OCI-LY7 (cell line): ENCODE measurements at regions not wholly inside any gene's neighbourhood (a gene's known extent, or its start where the extent isn't known, plus 50 kb on each side); places are given as distances from the start of the nearest gene placed in this dataset.

Source experiments
- EZH2phosphoT487 ChIP-seq: fragments of 200-600 bp; sonication (generic); IDR thresholded peaks from 2 replicates; pipeline ENCODE4 v1.6.1; 2018; ENCODE audit warnings: low read depth, borderline replicate concordance, mild to moderate bottlenecking, mixed run types, antibody characterized with exemption, low read length, moderate library complexity, mixed read lengths
- TF ChIP-seq, protein P1 (sequence below): fragments of 200-600 bp; sonication (generic); conservative IDR thresholded peaks from 2 replicates; pipeline ENCODE4 v1.5.1; 2014; ENCODE audit warnings: mild to moderate bottlenecking, antibody characterized with exemption, low read length, moderate library complexity, mixed read lengths

DNA sequence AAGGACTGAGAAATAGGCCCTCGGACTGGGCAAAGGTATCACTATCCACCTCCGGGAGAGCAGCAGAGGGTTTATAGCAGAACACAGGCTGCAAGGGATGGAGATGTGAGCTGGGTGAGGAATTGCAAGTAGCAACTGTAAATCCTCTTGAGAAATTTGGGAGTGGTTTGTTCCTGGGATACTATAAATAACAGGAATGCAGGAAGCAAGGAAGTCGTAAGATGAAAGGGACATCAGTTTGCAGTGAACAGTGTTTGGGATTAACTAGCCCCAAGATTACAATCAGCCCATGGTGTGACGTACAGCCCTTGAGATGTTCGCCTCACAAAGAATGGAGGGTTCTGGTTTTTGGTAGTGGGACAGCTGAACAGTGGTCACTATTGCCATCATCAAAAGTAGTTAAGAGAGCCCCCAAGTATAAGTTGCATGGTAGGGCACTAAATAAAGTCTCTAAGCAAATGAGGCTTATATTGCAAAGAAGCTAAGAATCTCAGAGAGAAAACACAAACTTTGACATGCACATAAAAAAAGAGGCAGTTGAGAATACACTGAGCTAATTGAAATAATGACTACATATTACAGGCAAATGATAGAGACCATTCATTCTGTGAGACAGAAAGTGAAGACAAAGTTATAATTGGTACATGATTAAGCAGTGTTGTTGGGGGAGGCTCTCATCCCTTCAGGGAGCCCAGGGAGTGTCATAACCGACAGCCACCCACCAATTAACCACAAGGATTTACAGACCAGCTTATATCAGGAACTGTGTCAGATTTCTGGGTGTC is 362.5 kb upstream of the ACVR2A start:
- TF ChIP-seq, protein P1, sequence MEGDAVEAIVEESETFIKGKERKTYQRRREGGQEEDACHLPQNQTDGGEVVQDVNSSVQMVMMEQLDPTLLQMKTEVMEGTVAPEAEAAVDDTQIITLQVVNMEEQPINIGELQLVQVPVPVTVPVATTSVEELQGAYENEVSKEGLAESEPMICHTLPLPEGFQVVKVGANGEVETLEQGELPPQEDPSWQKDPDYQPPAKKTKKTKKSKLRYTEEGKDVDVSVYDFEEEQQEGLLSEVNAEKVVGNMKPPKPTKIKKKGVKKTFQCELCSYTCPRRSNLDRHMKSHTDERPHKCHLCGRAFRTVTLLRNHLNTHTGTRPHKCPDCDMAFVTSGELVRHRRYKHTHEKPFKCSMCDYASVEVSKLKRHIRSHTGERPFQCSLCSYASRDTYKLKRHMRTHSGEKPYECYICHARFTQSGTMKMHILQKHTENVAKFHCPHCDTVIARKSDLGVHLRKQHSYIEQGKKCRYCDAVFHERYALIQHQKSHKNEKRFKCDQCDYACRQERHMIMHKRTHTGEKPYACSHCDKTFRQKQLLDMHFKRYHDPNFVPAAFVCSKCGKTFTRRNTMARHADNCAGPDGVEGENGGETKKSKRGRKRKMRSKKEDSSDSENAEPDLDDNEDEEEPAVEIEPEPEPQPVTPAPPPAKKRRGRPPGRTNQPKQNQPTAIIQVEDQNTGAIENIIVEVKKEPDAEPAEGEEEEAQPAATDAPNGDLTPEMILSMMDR = no peak
- TF ChIP-seq EZH2phosphoT487 = no peak
